WTC11 (cell line): ENCODE measurements at regions not wholly inside any gene's neighbourhood (a gene's known extent, or its start where the extent isn't known, plus 50 kb on each side); places are given as distances from the start of the nearest gene placed in this dataset.

ENCODE experiments used
- ATAC-seq: fragments of 200-7000 bp; cut with Tn5 transposase; 2 replicates; pipeline ENCODE4 v1.10.0; 2021; ENCODE audit warnings: mild to moderate bottlenecking, moderate library complexity
- CTCF ChIA-PET: fragments of 300-600 bp; sonication (Branson Sonifier 250); formaldehyde crosslinking; loops from one replicate; lab custom pipeline; 2021; ENCODE audit warnings: antibody characterized with exemption; lab: Charles Lee
- POLR2A ChIA-PET: fragments of 350-600 bp; sonication (Branson Sonifier 250); formaldehyde crosslinking; loops from one replicate; lab custom pipeline; 2021; ENCODE audit warnings: antibody characterized with exemption; lab: Charles Lee
- DNase-seq: peaks from one replicate; pipeline ENCODE4 v3.0.0; 2021; ENCODE audit warnings: low spot score
- H3K27ac Mint-ChIP-seq: 2 replicates; pipeline ENCODE4 v1.8.0; 2021; ENCODE audit warnings: mixed read lengths
- H3K27me3 Mint-ChIP-seq: 2 replicates; pipeline ENCODE4 v1.8.0; 2021; ENCODE audit warnings: low read depth, mild to moderate bottlenecking, moderate library complexity, mixed read lengths
- H3K36me3 Mint-ChIP-seq: 2 replicates; pipeline ENCODE4 v1.8.0; 2021; ENCODE audit warnings: mixed read lengths
- H3K4me1 Mint-ChIP-seq: 2 replicates; pipeline ENCODE4 v1.8.0; 2022; ENCODE audit warnings: mixed read lengths
- H3K4me3 Mint-ChIP-seq: 2 replicates; pipeline ENCODE4 v1.8.0; 2021; ENCODE audit warnings: mild to moderate bottlenecking, moderate library complexity, mixed read lengths
- H3K9me3 Mint-ChIP-seq: 2 replicates; pipeline ENCODE4 v1.8.0; 2021; ENCODE audit warnings: mixed read lengths
- FOXJ3 ChIP-seq: sonication (generic); formaldehyde crosslinking; IDR thresholded peaks from 2 replicates; pipeline ENCODE4 v1.9.0; 2021; ENCODE audit warnings: missing genetic modification reagents, mild to moderate bottlenecking, borderline replicate concordance
- FOXK1 ChIP-seq: sonication (generic); formaldehyde crosslinking; IDR thresholded peaks from 2 replicates; pipeline ENCODE4 v1.8.0; 2022; ENCODE audit warnings: mild to moderate bottlenecking, moderate library complexity, missing genetic modification reagents
- GABPB1 ChIP-seq: sonication (generic); formaldehyde crosslinking; IDR thresholded peaks from 2 replicates; pipeline ENCODE4 v1.8.1; 2023; ENCODE audit warnings: mild to moderate bottlenecking, missing genetic modification reagents
- IRF1 ChIP-seq: sonication (generic); formaldehyde crosslinking; IDR thresholded peaks from 2 replicates; pipeline ENCODE4 v1.8.0; 2023; ENCODE audit warnings: missing genetic modification reagents
- MAX ChIP-seq: sonication (generic); formaldehyde crosslinking; IDR thresholded peaks from 2 replicates; pipeline ENCODE4 v1.8.0; 2022; ENCODE audit warnings: mild to moderate bottlenecking, missing genetic modification reagents
- MYBL2 ChIP-seq: sonication (generic); formaldehyde crosslinking; IDR thresholded peaks from 2 replicates; pipeline ENCODE4 v1.8.1; 2023; ENCODE audit warnings: mild to moderate bottlenecking, moderate library complexity, missing genetic modification reagents
- PRRX2 ChIP-seq: fragments of 250-450 bp; sonication (Bioruptor Pico); IDR thresholded peaks from 2 replicates; pipeline ENCODE4 v1.8.0; 2021; ENCODE audit warnings: mild to moderate bottlenecking
- RELA ChIP-seq: sonication (generic); formaldehyde crosslinking; IDR thresholded peaks from 2 replicates; pipeline ENCODE4 v1.8.1; 2022; ENCODE audit warnings: missing genetic modification reagents, mild to moderate bottlenecking, borderline replicate concordance
- TP53 ChIP-seq: sonication (generic); formaldehyde crosslinking; IDR thresholded peaks from 2 replicates; pipeline ENCODE4 v1.8.1; 2023; ENCODE audit warnings: mild to moderate bottlenecking, missing genetic modification reagents
- USF1 ChIP-seq: sonication (generic); formaldehyde crosslinking; IDR thresholded peaks from 2 replicates; pipeline ENCODE4 v1.8.0; 2022; ENCODE audit warnings: mild to moderate bottlenecking, missing genetic modification reagents
- USF2 ChIP-seq: sonication (generic); formaldehyde crosslinking; IDR thresholded peaks from 2 replicates; pipeline ENCODE4 v1.8.1; 2023; ENCODE audit warnings: mild to moderate bottlenecking, missing genetic modification reagents, moderate library complexity
- ZBTB43 ChIP-seq: sonication (generic); formaldehyde crosslinking; IDR thresholded peaks from 2 replicates; pipeline ENCODE4 v1.8.1; 2023; ENCODE audit warnings: mild to moderate bottlenecking, missing genetic modification reagents
- ZNF263 ChIP-seq: sonication (generic); formaldehyde crosslinking; IDR thresholded peaks from 2 replicates; pipeline ENCODE4 v1.8.1; 2022; ENCODE audit warnings: low read depth, mild to moderate bottlenecking, moderate library complexity, missing genetic modification reagents
- ZNF317 ChIP-seq: sonication (generic); formaldehyde crosslinking; IDR thresholded peaks from 2 replicates; pipeline ENCODE4 v1.8.1; 2023; ENCODE audit warnings: low read depth, mild to moderate bottlenecking, moderate library complexity, missing genetic modification reagents, borderline replicate concordance
- ZNF396 ChIP-seq: fragments of 250-450 bp; sonication (Bioruptor Pico); IDR thresholded peaks from 2 replicates; pipeline ENCODE4 v1.8.0; 2021; ENCODE audit warnings: mild to moderate bottlenecking, moderate library complexity, borderline replicate concordance
- ZNF425 ChIP-seq: fragments of 250-450 bp; sonication (Bioruptor Pico); conservative IDR thresholded peaks from 2 replicates; pipeline ENCODE4 v1.9.0; 2021; ENCODE audit warnings: mild to moderate bottlenecking
- ZSCAN18 ChIP-seq: fragments of 250-450 bp; sonication (Bioruptor Pico); IDR thresholded peaks from 2 replicates; pipeline ENCODE4 v2.1.2; 2022; ENCODE audit warnings: mild to moderate bottlenecking, moderate library complexity
- TF ChIP-seq, protein P1 (sequence below): sonication (generic); formaldehyde crosslinking; IDR thresholded peaks from 2 replicates; pipeline ENCODE4 v1.8.0; 2023; ENCODE audit warnings: mild to moderate bottlenecking, missing genetic modification reagents
- TF ChIP-seq, protein P2 (sequence below): sonication (generic); formaldehyde crosslinking; IDR thresholded peaks from 2 replicates; pipeline ENCODE4 v1.8.1; 2023; ENCODE audit warnings: mild to moderate bottlenecking, missing genetic modification reagents, moderate library complexity

- Mint-ChIP-seq H3K4me1 (peaks cover 20% of the 10 kb centered on the region), H3K27ac (no peak overlapping the region), H3K4me3 (no peak overlapping the region), H3K27me3 (peaks cover 29% of the 10 kb centered on the region), H3K9me3 (no peaks in the 10 kb centered on the region), H3K36me3 (no peaks in the 10 kb centered on the region)
- no peak for DNase-seq
- TF ChIP-seq RELA (CRISPR knock-in tag) (no peak), GABPB1 (no peak), MAX (CRISPR knock-in tag) (no peak), FOXK1 (CRISPR knock-in tag) (no peak), USF2 (no peak), MYBL2 (CRISPR knock-in tag) (no peak), TP53 (CRISPR knock-in tag) (no peak), ZNF317 (CRISPR knock-in tag) (no peak), USF1 (no peak), ZBTB43 (CRISPR knock-in tag) (no peak), ZNF425 (CRISPR knock-in tag) (no peak), ZNF396 (CRISPR knock-in tag) (no peak), PRRX2 (CRISPR knock-in tag) (no peak), FOXJ3 (CRISPR knock-in tag) (no peak), ZNF263 (CRISPR knock-in tag) (no peak)
- CTCF ChIA-PET, result no interaction called here
- POLR2A ChIA-PET, result no interaction called here
- ATAC-seq, result no peak
These were observed 67.9 kb upstream of the TMEM17 start for GRCh38 chr2:62573936-62574335.

DNA sequence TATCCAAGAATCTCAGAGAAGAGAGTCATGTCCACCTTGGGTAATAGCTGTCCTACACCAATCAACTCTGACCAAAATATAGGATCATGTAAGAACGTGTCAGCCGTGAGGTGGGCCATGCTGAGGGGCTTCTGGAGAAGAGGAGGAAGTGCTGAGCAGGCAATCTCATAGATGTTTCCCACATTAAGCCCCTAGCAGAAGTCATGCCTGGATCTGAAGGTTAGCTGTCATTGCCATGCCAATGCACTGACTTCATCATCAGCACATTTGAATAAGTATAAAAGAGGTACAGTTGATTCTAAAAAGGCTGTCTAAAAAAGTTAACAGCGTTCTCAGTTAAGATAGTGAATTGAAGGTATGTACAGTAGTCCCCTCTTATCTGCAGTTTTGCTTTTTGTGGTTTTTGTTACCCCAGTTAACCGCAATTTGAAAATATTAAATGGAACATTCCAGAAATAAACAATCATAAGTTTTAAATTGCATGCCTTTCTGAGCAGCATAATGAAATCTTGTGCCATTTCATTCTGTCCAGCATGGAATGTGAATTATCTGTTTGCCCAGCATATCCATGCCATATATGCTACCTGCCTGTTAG, 67.2 kb upstream of the TMEM17 start:
- TF ChIP-seq IRF1 (CRISPR knock-in tag), result no peak
- TF ChIP-seq, protein P1, sequence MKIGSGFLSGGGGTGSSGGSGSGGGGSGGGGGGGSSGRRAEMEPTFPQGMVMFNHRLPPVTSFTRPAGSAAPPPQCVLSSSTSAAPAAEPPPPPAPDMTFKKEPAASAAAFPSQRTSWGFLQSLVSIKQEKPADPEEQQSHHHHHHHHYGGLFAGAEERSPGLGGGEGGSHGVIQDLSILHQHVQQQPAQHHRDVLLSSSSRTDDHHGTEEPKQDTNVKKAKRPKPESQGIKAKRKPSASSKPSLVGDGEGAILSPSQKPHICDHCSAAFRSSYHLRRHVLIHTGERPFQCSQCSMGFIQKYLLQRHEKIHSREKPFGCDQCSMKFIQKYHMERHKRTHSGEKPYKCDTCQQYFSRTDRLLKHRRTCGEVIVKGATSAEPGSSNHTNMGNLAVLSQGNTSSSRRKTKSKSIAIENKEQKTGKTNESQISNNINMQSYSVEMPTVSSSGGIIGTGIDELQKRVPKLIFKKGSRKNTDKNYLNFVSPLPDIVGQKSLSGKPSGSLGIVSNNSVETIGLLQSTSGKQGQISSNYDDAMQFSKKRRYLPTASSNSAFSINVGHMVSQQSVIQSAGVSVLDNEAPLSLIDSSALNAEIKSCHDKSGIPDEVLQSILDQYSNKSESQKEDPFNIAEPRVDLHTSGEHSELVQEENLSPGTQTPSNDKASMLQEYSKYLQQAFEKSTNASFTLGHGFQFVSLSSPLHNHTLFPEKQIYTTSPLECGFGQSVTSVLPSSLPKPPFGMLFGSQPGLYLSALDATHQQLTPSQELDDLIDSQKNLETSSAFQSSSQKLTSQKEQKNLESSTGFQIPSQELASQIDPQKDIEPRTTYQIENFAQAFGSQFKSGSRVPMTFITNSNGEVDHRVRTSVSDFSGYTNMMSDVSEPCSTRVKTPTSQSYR (CRISPR knock-in tag), result no peak
- TF ChIP-seq ZSCAN18 (CRISPR knock-in tag), result no peak
- TF ChIP-seq, protein P2, sequence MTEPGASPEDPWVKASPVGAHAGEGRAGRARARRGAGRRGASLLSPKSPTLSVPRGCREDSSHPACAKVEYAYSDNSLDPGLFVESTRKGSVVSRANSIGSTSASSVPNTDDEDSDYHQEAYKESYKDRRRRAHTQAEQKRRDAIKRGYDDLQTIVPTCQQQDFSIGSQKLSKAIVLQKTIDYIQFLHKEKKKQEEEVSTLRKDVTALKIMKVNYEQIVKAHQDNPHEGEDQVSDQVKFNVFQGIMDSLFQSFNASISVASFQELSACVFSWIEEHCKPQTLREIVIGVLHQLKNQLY (CRISPR knock-in tag), result no peak
- TF ChIP-seq, all 79 proteins: peak for 0
- Mint-ChIP-seq H3K36me3 (no peaks in the 10 kb centered on the region), H3K9me3 (no peaks in the 10 kb centered on the region), H3K27me3 (peaks cover 29% of the 10 kb centered on the region), H3K4me1 (peaks cover 20% of the 10 kb centered on the region), H3K4me3 (no peak overlapping the region), H3K27ac (no peak overlapping the region)
- ChIA-PET POLR2A (no interaction called here), CTCF (no interaction called here)
- ATAC-seq, result no peak
- DNase-seq, result no peak
